Uterus (tissue), 3 donors: ENCODE measurements at regions not wholly inside any gene's neighbourhood (a gene's known extent, or its start where the extent isn't known, plus 50 kb on each side); places are given as distances from the start of the nearest gene placed in this dataset.

Experiments
- DNase-seq, 2 donors: peaks; one replicate each; pipeline ENCODE4 v3.0.0-alpha.2; 2019 to 2020
- H3K27ac ChIP-seq, 2 donors: fragments of 200-600 bp; sonication (generic); 1 replicate in 1 of 2; 2 replicates in 1 of 2; pipeline ENCODE4 v1.5.1; 2016 to 2018
- H3K27me3 ChIP-seq, 2 donors: fragments of 200-600 bp; sonication (generic); one replicate each; pipeline ENCODE4 v1.5.1; 2018 to 2019; ENCODE audit warnings: control low read depth in 1 of 2
- H3K36me3 ChIP-seq, 2 donors: fragments of 200-600 bp; sonication (generic); one replicate each; pipeline ENCODE4 v1.5.1; 2019; ENCODE audit warnings: control low read depth in 1 of 2
- H3K4me1 ChIP-seq, 2 donors: fragments of 200-600 bp; sonication (generic); one replicate each; pipeline ENCODE4 v1.5.1; 2018 to 2019; ENCODE audit warnings: control low read depth in 1 of 2
- H3K4me3 ChIP-seq, 2 donors: fragments of 200-600 bp; sonication (generic); 1 replicate in 1 of 2; 2 replicates in 1 of 2; pipeline ENCODE4 v1.5.1; 2018 to 2019; ENCODE audit warnings: mild to moderate bottlenecking in 1 of 2
- H3K9me3 ChIP-seq, 2 donors: fragments of 200-600 bp; sonication (generic); one replicate each; pipeline ENCODE4 v1.5.1; 2019; ENCODE audit warnings: control low read depth in 1 of 2
- POLR2A ChIP-seq, 2 donors: fragments of 450-650 bp; IDR thresholded peaks; one replicate each; pipeline ENCODE4 v1.6.1; 2016; ENCODE audit warnings: antibody characterized with exemption in 2 of 2, mild to moderate bottlenecking in 1 of 2, moderate library complexity in 1 of 2
- intact Hi-C: fragments of 100-400 bp; cut with DNase I; formaldehyde crosslinking; loops from one replicate; pipeline ENCODE4 v1.15.1; 2023; ENCODE audit warnings: low total_unique reads
- TF ChIP-seq, protein P1 (sequence below), 4 experiments: fragments of 200-600 bp in 2 of 4; fragments of 450-650 bp in 2 of 4; sonication (generic) in 2 of 4; IDR thresholded peaks; one replicate each; pipeline ENCODE4 v1.5.1; 2016 to 2019; ENCODE audit warnings: antibody characterized with exemption in 4 of 4, mild to moderate bottlenecking in 2 of 4, moderate library complexity in 1 of 4
- donor health status: DM: yes; HTN: yes; CAD: no.

DNA sequence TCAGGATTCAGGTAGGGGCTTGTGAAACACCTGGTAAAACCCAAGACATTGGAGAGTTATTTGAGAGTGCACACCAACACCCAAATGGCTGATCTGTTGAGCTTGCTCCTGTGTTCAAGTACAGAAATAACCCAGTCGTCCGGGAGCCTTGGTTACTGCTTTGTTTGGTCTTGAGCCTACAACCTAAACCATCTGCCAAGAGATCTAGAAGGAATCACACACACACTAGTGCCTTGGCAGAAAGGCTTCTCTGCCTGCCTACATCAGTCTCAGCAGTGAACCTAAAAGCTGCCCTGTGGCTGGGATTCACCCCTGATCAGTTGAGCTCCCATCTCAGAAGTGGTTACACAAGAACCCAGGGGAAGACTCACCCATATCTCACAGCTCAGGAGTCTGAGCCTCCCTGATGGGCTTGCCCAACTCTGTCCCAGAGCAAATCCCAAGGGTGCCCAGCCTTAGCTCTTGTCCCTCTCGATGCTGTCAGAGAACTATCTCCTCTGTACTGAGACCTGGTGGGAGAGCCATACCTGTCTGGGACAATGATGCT lies 167.6 kb downstream of the CXCL12 start:
- no peaks in the 10 kb centered on the region for H3K9me3 ChIP-seq
- no peak overlapping the region for H3K27ac ChIP-seq
- TF ChIP-seq POLR2A (IDR thresholded peaks at IDR 0.05): no peak
- TF ChIP-seq, protein P1, sequence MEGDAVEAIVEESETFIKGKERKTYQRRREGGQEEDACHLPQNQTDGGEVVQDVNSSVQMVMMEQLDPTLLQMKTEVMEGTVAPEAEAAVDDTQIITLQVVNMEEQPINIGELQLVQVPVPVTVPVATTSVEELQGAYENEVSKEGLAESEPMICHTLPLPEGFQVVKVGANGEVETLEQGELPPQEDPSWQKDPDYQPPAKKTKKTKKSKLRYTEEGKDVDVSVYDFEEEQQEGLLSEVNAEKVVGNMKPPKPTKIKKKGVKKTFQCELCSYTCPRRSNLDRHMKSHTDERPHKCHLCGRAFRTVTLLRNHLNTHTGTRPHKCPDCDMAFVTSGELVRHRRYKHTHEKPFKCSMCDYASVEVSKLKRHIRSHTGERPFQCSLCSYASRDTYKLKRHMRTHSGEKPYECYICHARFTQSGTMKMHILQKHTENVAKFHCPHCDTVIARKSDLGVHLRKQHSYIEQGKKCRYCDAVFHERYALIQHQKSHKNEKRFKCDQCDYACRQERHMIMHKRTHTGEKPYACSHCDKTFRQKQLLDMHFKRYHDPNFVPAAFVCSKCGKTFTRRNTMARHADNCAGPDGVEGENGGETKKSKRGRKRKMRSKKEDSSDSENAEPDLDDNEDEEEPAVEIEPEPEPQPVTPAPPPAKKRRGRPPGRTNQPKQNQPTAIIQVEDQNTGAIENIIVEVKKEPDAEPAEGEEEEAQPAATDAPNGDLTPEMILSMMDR (IDR thresholded peaks at IDR 0.05): no peak
- H3K27me3 ChIP-seq: no peaks in the 10 kb centered on the region
- DNase-seq: no peak
- no peak overlapping the region for H3K4me3 ChIP-seq
- H3K4me1 ChIP-seq: no peaks in the 10 kb centered on the region
- intact Hi-C loops: no loop called here
- no peaks in the 10 kb centered on the region for H3K36me3 ChIP-seq

DNA sequence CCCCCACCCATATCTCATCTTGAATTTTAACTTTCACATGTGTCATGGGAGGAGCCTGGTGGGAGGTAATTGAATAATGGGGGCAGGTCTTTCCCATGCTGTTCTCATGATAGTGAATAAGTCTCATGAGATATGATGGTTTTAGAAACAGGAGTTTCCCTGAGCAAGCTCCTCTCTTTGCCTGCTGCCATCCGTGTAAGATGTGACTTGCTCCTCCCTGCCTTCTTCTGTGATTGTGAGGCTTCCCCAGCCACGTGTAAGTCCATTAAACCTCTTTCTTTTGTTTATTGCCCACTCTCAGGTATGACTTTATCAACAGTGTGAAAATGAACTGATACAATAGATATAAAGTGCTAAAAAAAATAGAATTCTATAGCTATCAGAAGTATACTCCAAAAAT lies 168.8 kb downstream of the CXCL12 start:
- H3K36me3 ChIP-seq: no peaks in the 10 kb centered on the region
- H3K4me3 ChIP-seq: no peak overlapping the region
- H3K27me3 ChIP-seq: no peaks in the 10 kb centered on the region
- H3K9me3 ChIP-seq: no peaks in the 10 kb centered on the region
- TF ChIP-seq, protein P1 (IDR thresholded peaks at IDR 0.05): no peak
- no peak for TF ChIP-seq POLR2A (IDR thresholded peaks at IDR 0.05)
- intact Hi-C loops: no loop called here
- no peaks in the 10 kb centered on the region for H3K4me1 ChIP-seq
- no peak overlapping the region for H3K27ac ChIP-seq
- no peak for DNase-seq

DNA sequence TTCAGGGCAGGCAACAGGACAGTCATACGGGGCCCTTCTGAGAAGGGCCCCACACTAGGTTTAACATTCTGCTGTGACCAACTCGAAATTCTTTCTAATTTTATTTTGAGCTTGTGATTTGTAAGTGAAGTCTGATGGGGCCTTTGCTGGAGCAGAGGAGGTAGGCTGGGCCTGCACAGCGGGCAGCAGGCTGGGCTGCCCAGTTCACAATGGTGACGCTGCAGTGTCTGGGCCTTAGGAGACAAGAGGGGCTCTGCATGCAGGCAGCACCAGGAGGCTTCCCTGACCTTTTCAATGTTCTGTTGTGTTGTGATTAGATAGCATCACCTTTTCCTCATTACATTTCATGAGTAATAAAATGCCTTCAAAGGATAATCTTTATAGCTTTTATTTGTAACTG lies 175.1 kb downstream of the CXCL12 start:
- Histone ChIP-seq H3K27me3 (no peaks in the 10 kb centered on the region), H3K9me3 (no peaks in the 10 kb centered on the region), H3K36me3 (no peaks in the 10 kb centered on the region), H3K4me1 (no peaks in the 10 kb centered on the region), H3K4me3 (no peak overlapping the region), H3K27ac (no peak overlapping the region)
- intact Hi-C loops: no loop called here
- no peak for DNase-seq
- no peak for TF ChIP-seq POLR2A (IDR thresholded peaks at IDR 0.05)
- TF ChIP-seq, protein P1 (IDR thresholded peaks at IDR 0.05): no peak

DNA sequence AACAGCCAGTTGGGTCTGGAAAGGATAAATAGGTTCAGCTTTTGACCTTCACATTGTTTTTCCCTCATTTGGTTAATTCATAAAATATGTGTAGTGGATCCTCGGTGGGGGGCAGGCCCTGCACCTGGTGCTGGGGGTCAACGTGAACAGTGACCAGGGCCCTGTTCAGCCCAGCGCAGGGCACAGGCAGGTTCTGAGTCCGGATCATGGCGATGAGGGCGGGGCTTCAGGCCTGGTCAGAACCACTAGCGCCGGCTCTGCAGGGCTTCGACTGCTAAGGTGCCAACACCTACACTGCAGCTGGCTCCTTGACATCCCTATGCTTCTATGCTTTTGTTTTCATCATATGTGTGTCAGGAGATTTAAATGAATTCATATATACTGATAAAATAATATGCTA lies 177.7 kb downstream of the CXCL12 start:
- Histone ChIP-seq H3K27me3 (no peaks in the 10 kb centered on the region), H3K36me3 (no peaks in the 10 kb centered on the region), H3K4me3 (no peak overlapping the region), H3K9me3 (no peaks in the 10 kb centered on the region), H3K27ac (no peak overlapping the region), H3K4me1 (no peaks in the 10 kb centered on the region)
- TF ChIP-seq, protein P1 (IDR thresholded peaks at IDR 0.05): no peak
- TF ChIP-seq POLR2A (IDR thresholded peaks at IDR 0.05): no peak
- intact Hi-C loops: no loop called here
- no peak for DNase-seq

DNA sequence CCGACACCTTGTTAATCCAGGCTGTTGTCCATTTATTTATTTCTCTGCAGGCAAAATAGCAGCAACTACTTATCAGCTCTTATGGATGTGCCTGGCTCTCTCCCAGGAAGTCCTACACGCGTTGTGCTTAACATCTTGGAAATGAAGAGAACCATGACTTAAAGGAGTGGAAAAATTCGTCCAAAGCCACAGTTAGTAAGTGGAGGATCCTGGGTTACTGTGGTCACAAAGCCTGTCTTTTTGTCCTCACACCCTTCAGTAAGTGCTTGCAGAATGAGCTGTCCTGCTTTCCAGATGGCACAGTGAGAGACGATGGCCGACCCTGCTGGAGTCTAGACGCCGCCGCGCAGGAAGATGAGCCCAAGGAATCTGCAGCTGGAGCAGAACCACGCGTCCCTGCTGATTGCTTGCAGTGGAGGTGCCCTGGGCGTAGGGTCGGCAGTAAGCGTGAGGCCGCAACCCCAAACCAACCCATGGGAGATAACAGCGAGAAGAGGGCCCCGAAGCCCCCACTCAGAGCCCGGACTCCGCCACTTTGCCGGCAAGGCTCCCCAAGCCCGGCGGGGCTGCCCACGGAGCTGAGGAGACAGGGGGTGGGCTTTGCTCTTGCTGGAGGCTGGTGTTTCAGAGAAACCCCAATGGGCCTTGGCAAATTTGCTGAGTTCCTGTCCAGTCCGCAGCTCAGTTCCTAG lies 178.6 kb downstream of the CXCL12 start:
- Histone ChIP-seq H3K27ac (no peak overlapping the region), H3K27me3 (no peaks in the 10 kb centered on the region), H3K9me3 (no peaks in the 10 kb centered on the region), H3K4me1 (no peaks in the 10 kb centered on the region), H3K36me3 (no peaks in the 10 kb centered on the region), H3K4me3 (no peak overlapping the region)
- TF ChIP-seq POLR2A (IDR thresholded peaks at IDR 0.05): no peak
- TF ChIP-seq, protein P1 (IDR thresholded peaks at IDR 0.05): no peak
- no peak for DNase-seq
- intact Hi-C loops: no loop called here
